ENCODE measurements at regions not wholly inside any gene's neighbourhood (a gene's known extent, or its start where the extent isn't known, plus 50 kb on each side); places are given as distances from the start of the nearest gene placed in this dataset.
A peak's percentile ranks its signal among the peaks of the same experiment; 100 is the strongest.

DNA sequence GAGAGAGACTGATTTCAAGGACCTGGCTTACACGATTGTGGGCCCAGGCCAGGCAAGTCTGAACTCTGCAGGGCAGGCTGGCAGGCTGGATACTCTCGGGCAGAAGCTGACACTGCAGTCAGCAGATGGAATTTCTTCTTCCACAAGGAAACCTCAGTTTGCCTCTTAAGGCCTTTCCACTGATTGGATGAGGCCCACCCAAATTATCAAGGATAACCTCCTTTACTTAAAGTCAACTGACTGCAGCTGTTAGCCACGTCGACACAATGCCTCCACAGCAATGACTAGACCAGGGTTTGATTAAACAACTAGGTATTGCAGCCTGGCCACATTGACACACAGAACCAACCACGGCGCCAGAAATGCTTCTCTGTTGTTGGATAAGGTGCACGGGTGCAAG lies 130.5 kb downstream of the PSMG1 start:
- no peak for DNase-seq

DNA sequence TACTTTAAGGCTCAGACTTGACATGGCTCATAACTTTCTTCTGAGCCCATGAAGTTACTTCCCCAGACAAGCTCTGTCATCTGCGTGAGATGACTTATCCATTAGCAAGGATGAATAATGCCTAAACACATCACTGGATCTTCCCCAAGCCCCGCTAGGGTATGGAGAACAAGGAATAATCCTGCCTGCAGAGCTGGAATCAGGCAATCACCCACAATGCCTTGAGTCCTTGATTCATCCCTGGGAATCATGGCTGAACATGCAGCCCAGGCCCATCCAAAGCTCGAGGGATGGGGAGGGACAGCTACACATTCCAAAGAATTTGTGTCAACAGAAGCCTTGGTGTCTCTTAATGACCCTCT lies 131.7 kb downstream of the PSMG1 start:
- DNase-seq: no peak

GRCh38 chr21:39050841-39051587 lies 132.2 kb downstream of the PSMG1 start:
- no peak for DNase-seq

- DNase-seq: no peak
Observed at GRCh38 chr21:39048574-39048973, 134.7 kb downstream of the PSMG1 start.

DNA sequence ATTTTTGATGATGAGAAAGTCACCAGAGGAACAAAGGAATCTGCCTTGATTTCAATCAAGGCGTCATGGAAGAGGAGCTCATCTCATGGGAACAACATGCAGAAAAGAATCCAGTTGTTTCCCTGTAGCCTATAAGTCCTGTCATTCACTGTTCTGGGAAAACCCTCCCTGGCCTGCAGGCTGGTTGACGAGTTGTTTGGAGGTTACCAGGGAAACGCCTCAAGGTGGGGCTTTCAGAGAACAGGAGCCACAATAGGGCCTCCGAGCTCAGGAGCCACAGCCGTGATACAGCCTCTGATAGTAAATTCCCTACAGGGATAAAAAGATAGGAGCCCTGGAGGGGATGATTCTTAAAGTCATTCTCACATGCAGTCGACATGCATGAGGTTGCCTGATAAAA lies 135.2 kb downstream of the PSMG1 start:
- DNase-seq: peak; percentile 41

GRCh38 chr21:39047046-39047445 lies 136.2 kb downstream of the PSMG1 start:
- DNase-seq: no peak

DNA sequence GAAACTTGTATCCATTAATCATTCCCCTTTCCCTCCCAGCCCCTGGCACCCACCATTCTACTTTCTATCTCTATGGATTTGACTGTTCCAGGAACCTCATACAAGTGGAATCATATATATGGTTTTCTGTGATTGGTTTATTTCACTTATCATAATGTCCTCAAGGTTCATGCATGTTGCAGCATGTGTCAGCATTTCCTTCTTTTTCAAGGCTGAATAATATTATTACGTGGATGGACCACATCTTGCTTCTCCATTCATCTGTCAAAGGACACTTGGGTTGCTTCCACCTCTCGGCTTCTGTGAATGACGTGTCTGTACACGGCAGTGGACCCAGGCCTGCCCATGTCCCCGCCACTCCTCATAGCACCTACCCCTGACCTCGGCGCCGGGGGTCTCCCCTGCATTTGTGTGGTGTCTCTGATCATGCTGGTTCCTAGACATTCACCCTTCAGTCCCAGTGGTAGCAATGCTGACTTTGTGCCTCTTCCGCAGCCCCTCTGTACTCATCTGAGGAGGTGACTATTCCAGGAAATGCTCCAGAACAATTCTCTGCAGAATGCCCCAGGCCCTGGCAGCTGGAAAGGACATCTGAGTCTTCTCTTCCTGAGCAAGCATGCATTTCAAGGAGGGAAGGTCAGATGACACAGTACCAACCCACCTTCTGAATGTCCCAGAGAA lies 136.9 kb downstream of the PSMG1 start:
- DNase-seq: no peak

DNA sequence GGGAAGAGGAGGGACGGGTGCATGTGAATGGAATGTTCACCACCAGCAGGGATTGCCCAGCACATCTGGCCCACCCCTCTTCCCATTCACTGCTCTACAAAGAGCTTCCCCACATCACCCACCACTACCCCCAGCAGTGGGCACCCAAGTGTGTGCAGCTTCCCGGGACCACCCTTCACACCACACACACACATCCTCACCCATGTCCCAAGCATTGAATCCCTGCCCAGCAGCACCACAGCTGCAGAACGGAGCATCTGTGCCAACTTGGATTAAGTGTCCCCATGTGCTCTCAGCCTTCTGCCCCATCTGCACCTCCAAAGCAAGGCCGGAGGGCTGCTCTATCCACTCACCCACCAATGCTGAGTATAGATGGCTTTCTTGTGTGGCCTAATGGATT lies 141.4 kb downstream of the PSMG1 start:
- DNase-seq: no peak

GRCh38 chr21:39040494-39041110 lies 142.6 kb downstream of the PSMG1 start:
- DNase-seq: peak; percentile 33

DNA sequence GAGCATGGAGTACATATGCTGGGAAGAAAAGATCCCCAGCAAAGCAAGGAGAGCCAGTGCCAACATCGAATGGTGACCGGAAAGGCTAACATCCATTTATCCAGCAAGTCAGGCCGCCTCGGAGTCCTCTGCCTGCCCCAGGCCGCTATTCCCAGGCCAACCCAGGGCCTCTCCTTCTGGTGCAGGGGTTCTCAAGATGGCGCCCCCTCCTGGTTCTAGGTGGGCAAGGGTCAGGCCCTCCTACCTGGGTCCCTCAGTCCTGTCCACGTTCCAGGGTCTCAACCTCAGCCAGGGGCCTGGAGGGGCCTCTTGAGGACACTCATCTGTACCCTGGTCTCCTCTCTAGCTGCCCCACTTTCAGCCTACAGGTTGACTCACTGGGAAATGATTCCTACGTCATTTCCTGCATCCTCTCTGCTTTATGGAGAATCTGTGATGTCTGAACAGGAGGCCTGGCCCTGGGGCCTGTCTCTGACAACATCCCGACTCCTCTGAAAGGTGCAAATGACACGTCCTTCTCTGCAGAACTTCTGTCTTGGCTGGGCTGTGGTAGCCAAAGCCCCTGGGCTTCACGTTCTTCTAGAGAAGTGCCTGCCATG lies 145.3 kb downstream of the PSMG1 start:
- DNase-seq: no peak

DNA sequence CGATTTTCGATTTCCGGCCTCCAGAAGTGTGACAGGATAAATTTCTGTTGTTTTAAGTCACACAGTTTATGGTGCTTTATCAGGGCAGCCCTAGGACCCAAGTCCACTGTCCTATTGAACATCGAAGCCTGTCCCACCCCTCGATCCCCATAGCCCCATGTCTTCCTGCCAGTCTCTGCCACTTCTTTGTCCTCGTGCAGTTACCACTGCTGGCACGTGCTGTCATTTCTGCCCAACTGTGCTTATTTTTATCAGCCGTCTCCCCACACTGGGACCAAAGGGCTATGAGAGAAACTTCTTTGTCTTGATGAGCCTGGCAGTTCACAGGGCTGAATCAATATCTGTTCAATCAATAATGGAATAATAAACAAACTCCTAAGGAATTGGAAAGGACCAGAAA lies 146.7 kb downstream of the PSMG1 start:
- DNase-seq: no peak

- no peak for DNase-seq
Observed at GRCh38 chr21:39034590-39035536, 148.4 kb downstream of the PSMG1 start.

- DNase-seq: no peak
Observed at GRCh38 chr21:39033878-39034589, 149.2 kb downstream of the PSMG1 start.

DNA sequence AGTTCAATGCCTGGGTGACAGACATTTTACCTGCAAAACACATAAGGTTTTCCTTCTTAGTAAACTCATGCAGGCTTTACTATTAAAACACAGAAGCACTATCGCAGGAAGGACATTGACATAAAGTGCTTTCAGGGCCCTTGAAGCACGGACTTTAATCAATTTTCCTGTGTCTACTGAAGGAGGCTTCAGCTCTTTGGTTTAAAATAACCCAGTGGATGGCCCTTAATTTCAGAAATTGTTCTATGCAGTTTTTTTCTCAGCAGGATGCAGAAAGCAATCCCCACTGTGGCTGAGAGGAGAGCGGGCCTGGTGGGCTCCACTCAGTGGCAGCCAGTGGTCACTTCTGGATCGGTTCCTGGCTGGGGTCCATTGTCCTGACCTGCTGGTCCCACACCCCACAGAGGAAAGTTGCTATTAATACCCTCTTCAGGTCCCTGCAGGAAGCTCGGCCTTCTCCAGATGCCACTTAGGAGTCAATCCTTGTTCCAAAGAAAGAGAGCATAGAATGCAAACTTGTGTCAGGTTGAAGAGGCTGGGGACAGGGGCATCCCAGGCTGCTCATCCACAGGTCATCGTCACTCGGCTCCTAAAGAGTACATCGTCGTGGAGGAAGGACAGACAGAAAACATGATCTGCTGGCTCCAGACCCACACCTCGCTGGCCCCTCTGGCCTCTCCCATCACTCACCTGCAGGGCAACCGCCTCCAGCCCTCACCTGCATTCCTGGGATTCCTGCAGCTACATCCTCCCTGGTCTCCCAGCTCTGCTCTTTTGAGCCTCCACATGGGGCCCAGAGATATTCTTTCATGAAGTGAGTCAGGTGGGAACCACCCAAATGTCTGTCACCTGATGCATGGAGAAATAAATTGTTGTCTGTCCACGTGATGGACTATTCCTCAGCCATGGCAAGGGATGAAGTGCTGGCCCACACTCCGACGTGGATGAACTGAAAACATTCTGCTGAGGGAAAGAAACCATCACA lies 153.1 kb downstream of the PSMG1 start:
- no peak for DNase-seq

DNA sequence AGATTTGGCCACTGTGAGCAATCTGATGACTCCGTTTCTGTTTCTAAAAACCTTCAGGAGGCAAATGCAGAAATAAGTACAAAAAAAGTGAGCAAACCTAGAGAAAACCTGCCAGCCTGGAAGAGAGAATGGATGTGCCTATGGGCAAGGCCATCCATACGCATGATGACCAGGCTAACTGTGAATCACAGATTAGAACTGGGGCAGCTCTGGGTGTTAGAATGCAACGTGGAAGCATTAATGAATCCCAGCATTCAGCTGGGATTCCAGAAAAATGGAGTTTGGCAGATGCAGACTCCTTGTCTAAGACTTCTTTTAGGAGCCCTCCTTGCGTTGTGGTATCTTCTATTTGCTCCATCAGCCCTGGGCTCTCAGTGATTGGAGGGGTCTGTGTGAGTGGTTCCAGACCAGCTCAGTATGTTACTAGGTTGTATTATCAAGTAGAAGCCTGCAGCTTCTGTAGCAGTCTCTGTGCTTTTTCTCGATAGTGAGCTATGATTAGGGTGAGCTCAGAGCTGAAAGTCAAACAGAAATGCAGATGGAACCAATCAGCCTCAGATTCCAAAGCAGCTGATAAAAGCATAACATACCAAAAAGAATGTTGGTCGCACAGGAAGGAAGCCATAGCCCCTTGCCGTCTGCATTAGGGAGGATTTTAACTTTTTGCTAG lies 154.0 kb downstream of the PSMG1 start:
- DNase-seq: peak; percentile 26

GRCh38 chr21:39025198-39025597 lies 158.1 kb downstream of the PSMG1 start:
- no peak for DNase-seq

DNA sequence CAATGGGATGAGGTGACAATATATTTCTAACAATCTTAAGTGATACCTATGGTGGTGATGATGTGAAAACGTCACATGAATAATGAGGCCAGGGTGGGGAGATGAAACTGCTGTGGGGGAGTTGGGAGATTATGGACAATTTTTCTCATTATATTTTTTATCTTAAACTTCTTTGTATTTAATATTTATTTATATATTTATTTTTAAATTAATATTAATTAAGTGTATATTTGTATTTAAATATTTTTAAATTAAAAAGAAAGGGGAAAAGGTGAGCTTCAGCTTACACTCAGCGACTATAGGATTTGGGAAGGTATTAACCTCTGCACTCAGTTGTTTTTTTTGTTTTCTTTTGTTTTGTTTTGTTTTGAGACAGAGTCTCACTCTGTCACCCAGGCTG lies 158.7 kb downstream of the PSMG1 start:
- DNase-seq: no peak

DNA sequence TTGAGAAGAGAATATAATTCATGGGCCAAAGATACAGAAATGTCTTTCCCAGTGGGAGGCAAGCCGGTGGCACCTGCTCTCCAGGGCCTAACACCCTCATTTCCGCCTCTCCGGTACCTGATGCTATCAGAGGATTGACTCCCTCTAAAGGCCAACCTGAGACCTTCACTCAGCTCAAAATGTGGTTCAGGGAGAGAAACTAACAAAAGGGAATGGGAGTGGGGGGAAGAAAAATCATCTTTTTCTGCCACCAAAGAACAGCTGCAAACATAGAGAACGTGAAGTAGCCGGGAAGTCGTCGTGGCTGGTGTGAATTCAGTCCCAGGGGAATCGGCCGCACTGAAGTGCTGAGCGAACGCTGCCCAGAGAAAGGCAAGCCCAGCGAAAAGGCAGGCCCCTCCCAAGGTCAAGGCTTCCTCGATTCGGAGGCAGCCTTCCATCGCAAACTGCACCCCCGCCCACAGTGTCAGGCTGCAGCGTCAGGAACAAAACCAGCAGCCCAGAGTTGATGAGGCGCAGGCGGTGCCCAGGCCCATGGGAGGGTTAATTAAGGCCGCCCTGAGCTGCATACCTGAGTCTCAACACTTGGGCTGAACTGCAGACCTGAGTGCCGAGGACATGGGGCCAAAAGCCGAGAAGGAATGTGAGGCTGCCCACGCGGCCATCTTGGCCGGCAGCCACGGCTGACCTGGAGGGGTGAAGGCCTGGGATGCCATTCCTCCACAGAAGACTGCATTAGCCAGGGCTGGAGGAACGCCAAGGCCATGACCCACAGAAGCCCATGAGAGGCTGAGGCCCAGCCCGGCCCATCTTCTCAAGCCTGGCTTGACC lies 160.2 kb downstream of the PSMG1 start:
- DNase-seq: no peak

- no peak for DNase-seq
Observed at GRCh38 chr21:39022466-39022862, 160.8 kb downstream of the PSMG1 start.

Measured in hematopoietic multipotent progenitor cell treated with erythropoietin and hydrocortisone succinate and interleukin-3 and kit ligand, for 6 days (in vitro differentiated cells).